GM06990 (cell line): ENCODE measurements at regions not wholly inside any gene's neighbourhood (a gene's known extent, or its start where the extent isn't known, plus 50 kb on each side); places are given as distances from the start of the nearest gene placed in this dataset.
"Not testable (repeated sequence)": the region's sequence is repeated elsewhere in the genome, so short reads cannot be mapped to it uniquely, and the experiment has no call there.

Experiments used
- DNase-seq: peaks from one replicate; pipeline ENCODE4 v3.0.0-alpha.2; 2011; ENCODE audit not compliant: insufficient read length; ENCODE audit errors: extremely low read depth
- H3K27me3 ChIP-seq: replicated peaks from 2 replicates; pipeline ENCODE4 v1.6.0; 2011; ENCODE audit warnings: low read length; ENCODE audit not compliant: control insufficient read depth, insufficient read depth
- H3K36me3 ChIP-seq: 2 replicates; pipeline ENCODE4 v1.5.1; 2011; ENCODE audit warnings: low read length; ENCODE audit not compliant: control insufficient read depth, insufficient read depth
- H3K4me3 ChIP-seq: replicated peaks from 2 replicates; pipeline ENCODE4 v1.5.1; 2011; ENCODE audit warnings: low read depth, mild to moderate bottlenecking, control low read depth, low read length
- TF ChIP-seq, protein P1 (sequence below): IDR thresholded peaks from 2 replicates; pipeline ENCODE4 v1.5.1; 2011; ENCODE audit warnings: low read length, control low read depth, mild to moderate bottlenecking, inconsistent platforms; ENCODE audit not compliant: insufficient read depth, poor library complexity, severe bottlenecking

DNA sequence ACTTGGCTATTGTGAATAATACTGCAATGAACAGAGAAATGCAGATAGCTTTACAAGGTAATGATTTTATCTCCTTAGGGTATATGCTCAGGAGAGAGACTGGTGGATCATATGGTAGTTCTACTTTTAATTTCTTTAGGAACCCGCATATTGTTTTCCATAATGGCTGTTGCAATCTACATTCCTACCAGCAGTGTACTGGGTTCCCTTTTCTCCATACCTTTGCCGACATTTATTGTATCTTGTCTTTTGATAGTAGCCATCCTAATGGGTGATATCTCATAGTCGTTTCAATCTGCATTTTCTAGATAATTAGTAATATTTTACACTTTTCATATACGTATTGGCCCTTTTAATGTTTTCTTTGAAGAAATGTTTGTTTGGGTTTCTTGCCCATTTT lies 702.9 kb upstream of the ACVR2A start:
- TF ChIP-seq, protein P1, sequence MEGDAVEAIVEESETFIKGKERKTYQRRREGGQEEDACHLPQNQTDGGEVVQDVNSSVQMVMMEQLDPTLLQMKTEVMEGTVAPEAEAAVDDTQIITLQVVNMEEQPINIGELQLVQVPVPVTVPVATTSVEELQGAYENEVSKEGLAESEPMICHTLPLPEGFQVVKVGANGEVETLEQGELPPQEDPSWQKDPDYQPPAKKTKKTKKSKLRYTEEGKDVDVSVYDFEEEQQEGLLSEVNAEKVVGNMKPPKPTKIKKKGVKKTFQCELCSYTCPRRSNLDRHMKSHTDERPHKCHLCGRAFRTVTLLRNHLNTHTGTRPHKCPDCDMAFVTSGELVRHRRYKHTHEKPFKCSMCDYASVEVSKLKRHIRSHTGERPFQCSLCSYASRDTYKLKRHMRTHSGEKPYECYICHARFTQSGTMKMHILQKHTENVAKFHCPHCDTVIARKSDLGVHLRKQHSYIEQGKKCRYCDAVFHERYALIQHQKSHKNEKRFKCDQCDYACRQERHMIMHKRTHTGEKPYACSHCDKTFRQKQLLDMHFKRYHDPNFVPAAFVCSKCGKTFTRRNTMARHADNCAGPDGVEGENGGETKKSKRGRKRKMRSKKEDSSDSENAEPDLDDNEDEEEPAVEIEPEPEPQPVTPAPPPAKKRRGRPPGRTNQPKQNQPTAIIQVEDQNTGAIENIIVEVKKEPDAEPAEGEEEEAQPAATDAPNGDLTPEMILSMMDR, result no peak
- no peak for DNase-seq
- Histone ChIP-seq H3K36me3 (no peaks in the 10 kb centered on the region), H3K4me3 (no peak overlapping the region), H3K27me3 (no peaks in the 10 kb centered on the region)

DNA sequence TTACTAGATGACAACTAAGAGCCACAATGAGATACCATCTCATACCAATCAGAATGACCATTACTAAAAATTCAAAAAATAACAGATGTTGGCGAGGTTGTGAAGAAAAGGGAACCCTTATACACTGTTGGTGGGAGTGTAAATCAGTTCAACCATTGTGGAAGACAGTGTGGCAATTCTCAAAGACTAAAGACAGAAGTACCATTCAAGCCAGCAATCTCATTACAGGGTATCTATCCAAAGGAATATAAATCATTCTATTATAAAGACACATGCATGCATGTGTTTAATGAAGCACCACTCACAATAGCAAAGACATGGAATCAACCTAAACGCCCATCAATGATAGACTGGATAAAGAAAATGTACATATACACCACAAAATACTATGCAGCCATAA lies 705.1 kb upstream of the ACVR2A start:
- H3K4me3 ChIP-seq, H3K27me3 ChIP-seq, H3K36me3 ChIP-seq, DNase-seq: not testable (repeated sequence)

DNA sequence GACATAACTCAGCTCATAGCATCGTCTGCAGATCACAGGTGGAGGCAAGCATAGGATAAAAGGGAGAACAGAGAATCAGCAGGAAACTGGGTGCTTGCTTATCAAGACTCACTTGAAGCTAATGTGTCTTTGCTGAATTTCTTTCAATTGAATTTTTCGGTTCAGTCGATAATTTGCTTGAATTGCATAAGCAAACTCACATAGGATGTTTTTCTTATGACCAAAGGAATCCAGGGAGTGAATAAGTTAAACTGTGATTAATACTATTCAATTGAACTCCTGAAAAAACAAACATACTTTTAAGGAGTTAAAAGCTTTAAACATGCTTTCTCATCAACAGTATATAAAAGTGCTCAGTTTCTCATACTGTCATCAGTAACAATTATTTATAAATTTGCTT lies 707.1 kb upstream of the ACVR2A start:
- Histone ChIP-seq H3K4me3 (no peak overlapping the region), H3K27me3 (no peaks in the 10 kb centered on the region), H3K36me3 (no peaks in the 10 kb centered on the region)
- TF ChIP-seq, protein P1, result no peak
- no peak for DNase-seq

DNA sequence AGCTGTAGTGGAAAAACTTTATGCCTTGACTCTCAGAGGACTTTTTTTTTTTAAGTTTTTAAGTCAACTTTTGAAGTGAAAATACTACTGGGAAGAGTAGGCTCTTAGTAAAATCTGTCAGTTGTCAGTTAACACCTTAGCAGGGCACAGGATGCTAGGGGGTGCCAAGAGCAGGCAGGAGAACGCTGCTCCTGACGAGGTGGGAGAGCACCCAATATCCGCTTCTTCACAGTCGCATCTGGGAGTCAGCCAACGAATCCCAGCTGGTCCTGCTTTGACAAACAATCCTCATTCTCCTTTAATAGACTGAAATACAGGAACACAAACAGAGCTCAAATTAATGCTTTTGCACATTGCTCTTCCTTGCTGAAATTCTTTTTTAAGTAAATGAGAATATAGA lies 709.5 kb upstream of the ACVR2A start:
- no peak overlapping the region for H3K4me3 ChIP-seq
- no peak for DNase-seq
- H3K27me3 ChIP-seq, result no peaks in the 10 kb centered on the region
- H3K36me3 ChIP-seq, result no peaks in the 10 kb centered on the region
- TF ChIP-seq, protein P1, result no peak

DNA sequence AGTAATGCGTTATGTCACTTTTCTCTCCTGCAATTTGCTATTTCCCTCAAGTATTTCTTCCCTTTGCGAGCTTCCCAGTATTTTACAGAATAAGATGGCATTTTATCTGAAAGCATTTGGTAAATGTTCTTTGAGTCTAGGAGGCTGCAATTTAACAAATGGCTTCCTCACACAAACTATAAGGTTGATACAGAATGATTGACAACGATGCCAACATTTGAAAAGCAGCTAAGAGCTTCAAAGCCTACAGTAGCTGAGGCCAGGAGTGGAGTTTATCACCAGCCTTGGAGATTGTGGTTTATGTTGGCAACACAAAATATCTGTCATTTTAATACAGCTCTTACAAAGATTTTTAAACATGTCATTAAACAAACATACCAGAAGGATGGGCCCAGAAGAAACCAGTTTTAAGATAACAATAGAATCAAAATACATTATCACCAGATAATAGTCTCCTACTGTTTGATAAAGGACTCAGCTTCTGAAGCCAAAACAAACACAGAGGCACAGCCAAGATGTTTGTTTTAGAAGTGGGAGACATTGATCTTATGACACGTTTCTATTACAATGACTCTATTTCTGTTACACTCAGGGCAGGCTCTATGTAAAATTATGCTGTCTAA lies 711.4 kb upstream of the ACVR2A start:
- H3K27me3 ChIP-seq, result no peaks in the 10 kb centered on the region
- no peaks in the 10 kb centered on the region for H3K36me3 ChIP-seq
- TF ChIP-seq, protein P1, result no peak
- DNase-seq, result no peak
- no peak overlapping the region for H3K4me3 ChIP-seq

DNA sequence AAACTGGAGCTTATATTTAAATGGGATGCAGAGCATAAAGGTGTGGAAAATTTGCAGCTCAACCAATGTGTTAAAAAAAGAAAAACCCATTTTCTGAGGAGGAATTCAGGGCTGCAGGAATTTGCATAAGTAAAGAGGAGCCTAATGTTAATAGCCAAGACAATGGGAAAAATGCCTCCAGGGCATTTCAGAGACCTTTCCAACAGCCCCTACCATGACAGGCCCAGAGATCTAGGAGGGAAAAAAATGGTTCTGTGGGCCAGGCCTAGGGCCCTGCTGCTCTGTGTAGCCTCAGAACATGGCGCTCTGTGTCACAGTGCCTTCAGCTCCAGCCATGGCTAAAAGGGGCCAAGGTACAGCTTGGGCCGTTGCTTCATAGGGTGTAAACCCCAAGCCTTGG lies 719.7 kb upstream of the ACVR2A start:
- DNase-seq, result no peak
- no peak overlapping the region for H3K4me3 ChIP-seq
- no peaks in the 10 kb centered on the region for H3K36me3 ChIP-seq
- H3K27me3 ChIP-seq, result no peaks in the 10 kb centered on the region
- TF ChIP-seq, protein P1, result no peak
